Muscle of back (tissue), 3 donors: ENCODE measurements at regions not wholly inside any gene's neighbourhood (a gene's known extent, or its start where the extent isn't known, plus 50 kb on each side); places are given as distances from the start of the nearest gene placed in this dataset.

Experiments
- DNase-seq, 3 donors: peaks; one replicate each; pipeline versions ENCODE4 v3.0.0 to v3.0.0-alpha.2; 2013

- DNase-seq, result no peak
Measured at GRCh38 chr2:226620176-226620575, 179.4 kb downstream of the IRS1 start.

- DNase-seq, result no peak
Measured at GRCh38 chr2:226619707-226620106, 179.9 kb downstream of the IRS1 start.

- DNase-seq, result peak in 2 of 3 donors; percentile 57 to 72
Measured at GRCh38 chr2:226618875-226619605, 180.6 kb downstream of the IRS1 start.

DNA sequence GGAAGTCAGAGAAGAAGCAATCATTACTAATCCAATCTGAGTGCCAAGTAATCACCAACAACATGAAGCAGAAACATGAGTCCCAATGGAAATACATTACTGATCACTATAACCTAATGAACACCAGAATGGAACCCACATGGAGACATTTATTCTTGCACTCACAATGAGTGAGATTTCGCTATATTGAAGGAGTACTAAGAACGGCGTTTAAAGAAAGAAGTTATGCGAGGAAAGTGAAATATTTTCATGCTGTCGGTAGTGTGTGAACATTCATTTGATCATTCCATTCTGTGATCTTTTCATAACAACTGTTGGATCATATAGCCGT is 181.1 kb downstream of the IRS1 start:
- no peak for DNase-seq

DNA sequence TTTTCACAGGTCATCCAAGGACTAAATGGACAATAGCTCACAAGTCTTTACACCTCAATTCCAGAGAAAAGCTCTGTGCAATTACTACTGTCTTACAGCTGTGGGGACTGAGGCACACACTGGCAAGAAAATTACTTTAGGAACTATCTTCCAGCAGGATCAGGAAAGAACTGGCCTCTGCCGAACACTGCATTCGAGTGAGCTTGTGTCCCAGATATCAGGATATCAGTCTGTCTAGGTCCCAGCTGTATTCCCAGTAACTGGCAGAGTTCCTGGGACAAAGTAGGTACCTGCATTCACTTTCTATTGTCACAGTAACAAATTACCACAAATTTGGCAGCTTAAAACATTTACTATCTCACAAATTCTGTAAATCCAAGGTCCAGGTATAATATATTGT is 183.7 kb downstream of the IRS1 start:
- no peak for DNase-seq

DNA sequence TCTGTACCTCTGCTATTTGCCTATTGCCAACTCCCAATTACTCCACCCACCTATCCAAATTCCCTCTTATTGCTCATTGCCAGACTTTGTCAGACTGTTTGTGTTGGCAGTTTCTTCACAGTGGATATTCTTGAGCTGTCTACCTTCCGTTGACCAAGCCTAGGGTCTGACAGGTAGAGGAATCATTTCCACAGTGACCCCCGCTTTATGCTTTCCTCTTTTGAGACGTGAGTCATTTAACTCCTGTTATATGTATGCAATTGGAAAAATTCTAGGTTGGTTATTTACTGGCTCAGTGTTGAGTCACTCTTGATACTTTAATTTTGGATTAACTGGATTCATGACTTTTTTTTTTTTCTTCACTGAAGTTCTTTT is 187.7 kb downstream of the IRS1 start:
- no peak for DNase-seq

DNA sequence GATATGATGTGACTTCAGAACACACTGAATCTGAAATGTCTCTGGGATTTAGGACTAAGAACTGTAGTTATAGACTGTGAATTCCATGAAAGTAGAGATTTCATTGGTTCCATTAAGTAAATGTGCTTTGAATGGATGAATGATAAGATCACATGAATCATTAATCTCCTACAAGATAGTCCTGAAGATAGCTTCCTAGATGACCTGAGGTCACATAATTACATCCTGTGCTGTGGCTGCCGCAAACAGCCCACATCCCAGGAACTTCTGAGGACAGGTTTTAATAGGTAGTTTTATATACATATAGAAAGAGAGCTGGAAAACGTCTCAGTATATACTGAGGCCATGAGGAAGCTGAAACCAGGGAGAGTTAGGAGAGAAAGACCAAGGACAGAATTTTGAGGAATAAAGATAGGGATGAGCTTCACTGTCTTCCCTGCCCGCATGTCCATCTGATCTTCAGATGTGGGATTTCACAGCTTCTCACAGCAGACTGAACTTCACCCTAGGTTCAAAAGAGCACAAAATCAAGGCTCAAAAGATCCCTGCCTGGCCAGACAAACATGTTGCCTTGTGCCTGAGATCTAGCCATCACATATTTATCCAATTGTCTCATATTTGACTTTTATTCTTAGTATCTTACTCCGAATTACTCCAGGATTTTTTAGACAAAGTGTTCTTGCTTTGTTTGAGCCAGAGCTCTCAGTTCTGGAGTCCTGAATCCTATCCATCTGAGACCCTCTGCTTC is 188.2 kb downstream of the IRS1 start:
- no peak for DNase-seq

GRCh38 chr2:226609366-226609765 is 190.3 kb downstream of the IRS1 start:
- DNase-seq, result peak in 2 of 3 donors; percentile 36 to 80

DNA sequence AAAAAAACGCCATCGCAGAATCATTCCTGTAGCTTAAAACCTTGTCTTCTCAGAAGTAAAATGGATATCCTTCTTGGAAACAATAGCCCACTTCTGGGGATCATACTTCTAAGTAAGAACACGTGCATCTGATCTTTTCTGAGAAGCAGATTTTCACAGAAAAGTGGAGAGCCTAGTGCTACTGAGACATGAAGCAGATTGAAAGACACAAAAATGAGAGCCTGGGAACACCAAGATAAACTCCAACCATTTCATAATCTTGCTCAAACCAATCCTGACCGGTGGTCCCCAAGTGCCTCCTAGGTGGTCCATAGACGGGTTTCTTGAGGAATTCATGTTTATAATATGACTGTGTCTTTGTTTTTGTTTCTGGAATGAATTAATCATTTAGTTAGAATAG is 191.2 kb downstream of the IRS1 start:
- DNase-seq, result peak in 1 of 3 donors; percentile 15

DNA sequence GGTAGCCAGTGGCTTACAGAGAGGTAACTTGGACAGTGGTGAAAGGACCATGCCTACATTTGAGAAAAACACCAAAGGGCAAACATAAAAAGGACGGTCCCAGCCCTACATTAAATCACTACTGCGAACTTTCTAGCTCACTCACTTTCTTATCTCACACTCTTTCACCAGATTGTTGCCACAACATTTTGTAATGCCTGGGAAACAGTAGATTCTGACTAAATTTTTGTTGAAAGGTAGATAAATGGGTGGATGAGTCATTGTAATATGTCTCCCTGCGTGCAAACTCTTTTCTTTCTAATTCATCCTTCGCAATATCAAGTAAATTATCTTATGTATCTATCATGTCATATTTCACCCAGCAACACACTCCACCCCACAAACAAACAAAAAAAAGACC is 192.2 kb downstream of the IRS1 start:
- DNase-seq, result peak in 1 of 3 donors; percentile 66

DNA sequence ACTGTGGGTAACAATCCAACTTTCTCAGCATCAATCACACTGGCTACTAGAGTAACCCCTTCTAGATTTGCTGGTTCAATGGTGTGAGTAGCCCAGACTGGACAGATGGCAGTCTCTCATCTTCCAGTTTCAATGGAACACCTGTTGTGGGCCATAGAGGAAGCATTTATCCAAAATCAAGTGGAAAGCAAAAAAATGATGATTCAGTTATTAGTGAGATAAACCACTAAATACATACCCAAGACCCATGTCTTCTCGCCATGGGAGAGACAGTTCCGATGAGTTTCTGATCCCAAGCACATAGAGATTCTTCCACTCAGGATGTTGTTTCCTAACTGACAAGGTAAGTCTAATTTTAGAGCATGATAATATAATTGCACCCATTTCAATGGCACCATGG is 194.0 kb downstream of the IRS1 start:
- no peak for DNase-seq

GRCh38 chr2:226603606-226604005 is 196.0 kb downstream of the IRS1 start:
- DNase-seq, result no peak

- DNase-seq, result peak; percentile 21 to 71 (median 49)
Measured at GRCh38 chr2:226601881-226602662, 197.5 kb downstream of the IRS1 start.

DNA sequence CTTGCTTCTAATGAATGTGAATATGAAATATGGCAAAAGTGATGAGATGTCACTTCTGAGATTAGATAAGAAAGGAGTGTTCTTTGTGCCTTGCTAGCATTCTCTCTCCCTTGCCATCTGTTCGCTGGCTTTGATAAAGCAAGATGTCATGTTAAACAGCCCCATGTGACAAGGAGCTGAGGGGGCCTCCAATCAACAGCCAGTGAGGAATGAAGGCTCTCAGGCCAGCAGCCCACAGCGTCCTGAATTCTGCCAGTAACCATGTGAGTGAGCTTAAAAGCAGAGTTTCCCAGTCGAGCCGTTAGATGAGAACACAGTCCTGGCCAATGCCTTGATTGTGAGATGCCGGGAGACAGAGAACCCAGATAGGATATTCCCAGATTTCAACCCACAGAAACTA is 198.8 kb downstream of the IRS1 start:
- DNase-seq, result no peak

GRCh38 chr2:226600184-226600583 is 199.4 kb downstream of the IRS1 start:
- peak in 1 of 3 donors; percentile 41 for DNase-seq

DNA sequence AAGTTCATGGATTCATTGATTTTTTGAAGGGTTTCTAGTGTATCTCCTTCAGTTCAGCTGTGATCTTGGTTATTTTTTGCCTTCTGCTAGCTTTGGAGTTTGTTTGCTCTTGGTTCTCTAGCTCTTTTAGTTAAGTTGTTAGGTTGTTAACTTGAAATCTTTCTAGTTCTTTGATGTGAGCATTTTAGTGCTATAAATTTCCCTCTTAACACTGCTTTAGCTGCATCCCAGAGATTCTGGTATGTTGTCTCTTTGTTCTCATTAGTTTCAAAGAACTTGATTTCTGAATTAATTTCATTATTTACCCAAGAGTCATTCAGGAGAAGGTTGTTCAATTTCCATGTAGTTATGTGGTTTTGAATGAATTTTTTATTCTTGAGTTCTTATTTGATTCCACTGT is 210.6 kb downstream of the IRS1 start:
- DNase-seq, result no peak

DNA sequence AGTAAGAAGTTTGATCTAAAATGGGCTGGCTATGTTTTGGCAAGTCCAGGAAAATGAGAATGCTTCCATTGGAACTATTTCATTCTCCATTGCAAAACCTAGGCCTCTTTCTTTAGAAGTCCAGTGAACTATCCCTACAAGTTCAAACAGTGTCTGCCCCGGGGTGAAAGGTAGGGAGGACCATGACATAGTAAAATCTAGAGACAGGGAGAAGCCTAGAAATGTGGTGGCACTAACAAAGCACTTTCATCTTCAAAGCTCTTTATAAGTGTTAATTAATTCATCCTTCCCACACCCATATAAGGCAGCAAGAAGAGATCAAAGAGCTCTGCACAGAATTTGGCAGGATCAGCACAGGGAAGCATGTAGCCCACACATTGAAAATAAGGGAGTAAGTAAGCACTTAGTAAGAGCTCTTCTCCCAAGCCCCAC is 214.5 kb downstream of the IRS1 start:
- no peak for DNase-seq

DNA sequence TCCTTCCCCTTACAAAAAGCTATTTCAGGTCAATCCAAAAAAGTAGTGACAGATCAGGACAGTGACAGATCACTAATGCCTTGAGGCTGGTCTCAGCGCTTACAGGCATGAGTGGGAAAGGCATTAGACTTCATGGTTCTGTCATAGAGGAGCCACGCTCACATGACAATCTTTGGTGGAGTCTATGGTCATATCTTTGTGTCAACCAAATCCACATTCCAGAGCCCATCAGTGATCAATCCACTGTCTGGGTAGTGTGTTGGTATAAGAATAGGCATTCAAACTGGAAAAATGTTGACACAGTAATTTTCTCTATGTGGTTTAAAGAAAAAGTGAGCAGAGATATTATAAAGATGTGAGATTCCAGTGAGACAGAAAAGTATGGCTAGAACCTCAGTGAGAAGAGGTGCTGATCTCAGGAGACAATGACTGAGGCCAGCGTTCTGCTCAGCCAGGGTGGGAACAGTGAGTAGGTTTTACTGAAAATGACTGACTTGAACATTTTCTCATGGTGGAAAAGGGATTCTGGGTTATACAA is 215.0 kb downstream of the IRS1 start:
- no peak for DNase-seq

GRCh38 chr2:226583715-226584114 is 215.9 kb downstream of the IRS1 start:
- peak in 1 of 3 donors; percentile 77 for DNase-seq

- no peak for DNase-seq
Measured at GRCh38 chr2:226581661-226582060, 218.0 kb downstream of the IRS1 start.

GRCh38 chr2:226581004-226581403 is 218.6 kb downstream of the IRS1 start:
- DNase-seq, result no peak

DNA sequence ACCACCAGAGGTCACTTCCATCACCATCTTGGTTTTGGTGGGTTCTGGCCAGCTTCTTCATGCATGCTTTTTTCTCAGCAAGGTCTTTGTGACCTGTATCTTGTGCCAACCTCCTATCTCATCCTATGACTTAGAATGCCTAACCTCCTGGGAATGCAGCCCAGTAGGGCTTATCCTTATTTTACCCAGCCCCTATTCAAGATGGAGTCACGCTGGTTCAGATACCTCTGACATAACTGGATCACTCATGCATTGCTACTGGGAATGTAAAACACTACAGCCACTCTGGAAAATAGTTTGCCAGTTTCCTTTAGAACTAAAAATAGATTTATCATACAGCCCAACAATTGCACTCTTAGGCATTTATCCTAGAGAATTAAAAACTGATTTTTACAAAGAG is 219.2 kb downstream of the IRS1 start:
- no peak for DNase-seq

- DNase-seq, result no peak
Measured at GRCh38 chr2:226579519-226579918, 220.1 kb downstream of the IRS1 start.
